NCI-H226 (cell line): ENCODE measurements at regions not wholly inside any gene's neighbourhood (a gene's known extent, or its start where the extent isn't known, plus 50 kb on each side); places are given as distances from the start of the nearest gene placed in this dataset.

Experiments
- DNase-seq: peaks from one replicate; pipeline ENCODE4 v3.0.0-alpha.2; 2015

- no peak for DNase-seq
Observed at GRCh38 chr17:71247441-71248015, 873.3 kb upstream of the SOX9 start.

DNA sequence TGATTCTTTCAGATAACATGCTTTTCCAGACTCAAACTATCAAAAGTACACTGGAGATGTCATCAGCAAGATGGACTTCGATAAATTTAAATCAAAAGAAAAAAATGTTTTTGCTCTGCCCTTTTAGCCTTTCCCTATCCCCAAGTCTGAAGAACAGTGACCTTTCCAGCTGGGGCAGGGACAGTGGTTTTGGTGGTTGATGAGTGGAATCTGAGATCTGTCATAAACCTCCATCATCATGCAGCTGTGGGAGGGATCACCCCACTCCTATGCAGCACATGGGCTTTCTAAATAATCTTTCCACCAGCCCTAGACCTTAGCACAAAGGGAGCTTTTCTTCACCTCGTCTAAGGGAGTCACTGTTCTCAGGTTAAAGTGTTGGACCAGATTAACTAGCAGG lies 869.5 kb upstream of the SOX9 start:
- DNase-seq: no peak

- DNase-seq: no peak
Observed at GRCh38 chr17:71251951-71252350, 868.9 kb upstream of the SOX9 start.

- no peak for DNase-seq
Observed at GRCh38 chr17:71252436-71252835, 868.4 kb upstream of the SOX9 start.

- DNase-seq: no peak
Observed at GRCh38 chr17:71257096-71257495, 863.7 kb upstream of the SOX9 start.

DNA sequence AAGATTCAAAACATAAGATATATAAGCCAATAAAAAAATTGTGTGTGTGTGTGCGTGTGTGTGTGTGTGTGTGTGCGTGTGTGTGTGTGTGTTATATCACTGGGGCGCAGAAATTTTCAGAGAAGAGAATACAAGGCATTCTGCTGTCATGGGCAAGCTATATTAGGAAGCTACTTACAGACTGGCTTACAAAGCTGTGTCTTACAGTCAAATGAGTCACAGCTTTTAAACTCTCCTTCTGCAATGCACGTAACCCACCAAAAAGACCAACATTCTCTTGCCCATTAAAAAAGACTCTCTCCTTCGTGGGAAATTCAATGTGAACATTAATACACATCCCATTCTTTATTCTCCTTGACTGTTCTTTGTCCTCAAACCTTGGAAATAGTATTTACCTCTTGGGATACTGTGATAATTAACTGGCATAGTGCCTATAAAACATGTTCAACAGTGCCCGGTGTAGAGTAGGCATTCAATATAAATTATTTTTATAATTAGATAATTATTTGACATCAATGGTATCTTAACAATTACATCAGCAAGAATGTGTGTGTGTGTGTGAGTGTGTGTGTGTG lies 860.4 kb upstream of the SOX9 start:
- DNase-seq: no peak

DNA sequence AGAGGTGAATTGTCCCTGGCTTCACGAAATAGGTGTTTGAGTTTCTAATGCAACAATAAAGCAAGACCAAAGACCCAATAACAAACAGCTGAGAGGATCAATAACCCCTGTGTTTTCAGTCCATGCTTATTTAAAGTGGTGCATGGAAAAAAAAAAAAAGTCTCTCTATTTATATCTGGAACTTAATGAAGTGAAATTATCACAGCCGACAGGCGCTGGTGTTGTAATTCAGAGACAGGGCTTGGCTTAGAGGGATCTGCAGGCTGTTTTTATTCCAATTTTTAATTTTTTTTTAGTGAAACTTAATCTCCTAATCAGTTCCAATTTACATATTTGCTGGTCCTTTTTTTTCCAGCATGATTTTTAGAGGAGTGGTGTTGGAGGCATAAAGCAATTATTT lies 858.2 kb upstream of the SOX9 start:
- DNase-seq: no peak

- no peak for DNase-seq
Observed at GRCh38 chr17:71267668-71268067, 853.2 kb upstream of the SOX9 start.

DNA sequence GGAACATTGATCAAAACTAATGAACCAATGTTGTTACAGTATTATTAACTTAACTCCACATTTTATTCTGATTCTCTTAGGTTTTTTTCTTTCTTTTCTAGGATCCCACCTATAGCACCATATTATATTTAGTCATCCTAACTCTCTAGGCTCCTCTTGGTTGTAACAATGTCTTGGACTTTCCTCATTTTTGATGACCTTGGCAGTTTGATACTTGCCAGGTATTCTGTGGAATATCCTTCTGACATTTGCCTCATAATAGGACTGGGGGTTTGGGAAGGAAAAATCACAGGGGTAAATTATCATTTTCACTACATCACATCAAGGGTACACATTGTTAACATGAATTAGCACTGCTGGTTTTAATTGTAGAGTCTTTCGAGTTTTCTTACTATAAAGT lies 851.6 kb upstream of the SOX9 start:
- no peak for DNase-seq

DNA sequence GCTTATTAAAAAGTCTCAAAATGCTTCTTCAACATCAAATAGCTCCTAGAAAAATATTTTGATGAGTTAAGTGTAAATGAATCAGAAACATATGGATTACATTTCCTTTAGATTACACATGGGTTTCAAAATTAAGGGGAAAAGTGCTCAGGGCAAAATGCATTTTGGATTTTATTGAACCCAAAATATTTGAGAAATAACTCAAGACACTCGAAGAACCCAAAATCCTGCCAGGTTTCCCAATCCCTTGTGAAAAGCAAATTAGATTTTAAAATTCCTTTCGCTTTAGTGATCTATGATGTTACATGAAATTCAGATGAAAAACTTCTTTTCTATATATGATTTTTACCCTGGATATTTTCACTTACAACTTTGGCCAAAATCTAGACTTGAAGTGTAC lies 847.4 kb upstream of the SOX9 start:
- DNase-seq: no peak

GRCh38 chr17:71276079-71276478 lies 844.7 kb upstream of the SOX9 start:
- no peak for DNase-seq

DNA sequence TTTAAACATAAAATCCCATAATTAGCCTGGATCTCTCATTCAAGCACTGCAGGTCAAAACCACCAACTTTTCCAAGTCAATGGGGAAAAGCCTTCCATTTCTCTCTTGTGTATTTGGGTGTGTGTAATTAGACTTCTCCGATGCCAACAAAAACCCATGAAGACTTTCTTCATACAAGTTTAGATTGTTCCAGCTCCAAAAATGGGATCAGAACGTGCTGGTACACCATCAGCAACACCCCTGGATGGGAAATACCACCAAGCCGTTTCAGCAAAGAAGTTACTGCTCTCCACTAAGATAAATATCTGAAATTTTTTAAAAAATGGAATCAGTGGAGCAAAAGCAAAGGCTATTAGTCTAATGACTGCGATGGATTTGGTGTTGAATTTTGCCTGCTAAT lies 837.3 kb upstream of the SOX9 start:
- no peak for DNase-seq

DNA sequence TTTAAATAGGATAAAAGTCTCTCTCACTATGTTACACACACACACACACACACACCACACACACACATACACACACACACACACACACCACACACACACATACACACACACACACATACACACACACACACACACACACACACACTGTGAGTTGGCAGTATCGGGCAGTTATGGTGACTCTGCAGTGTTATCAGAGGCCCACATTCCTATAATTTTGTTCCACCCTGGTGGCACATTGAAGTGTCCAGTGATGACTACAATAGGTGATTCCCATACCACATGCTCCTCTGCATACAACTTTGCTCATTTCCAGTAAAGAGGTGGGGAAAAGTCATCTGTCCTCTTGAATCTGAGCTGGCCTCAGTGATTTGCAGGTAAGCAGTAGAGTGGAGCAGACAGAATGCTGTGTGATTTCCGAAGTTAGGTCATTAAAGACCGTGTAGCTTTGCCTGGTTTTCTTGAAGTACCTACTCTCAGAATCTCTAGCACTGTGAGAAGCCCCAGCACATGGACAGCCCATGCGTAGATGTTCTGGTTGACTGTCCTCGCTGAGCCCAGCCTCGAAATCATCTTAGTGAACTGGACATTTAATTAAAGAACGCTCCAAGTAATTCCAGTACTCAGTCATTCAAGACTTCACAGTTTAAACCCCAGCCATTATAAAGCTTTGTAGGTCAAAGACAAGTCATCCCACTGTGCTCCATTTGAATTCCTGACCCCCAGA lies 836.6 kb upstream of the SOX9 start:
- no peak for DNase-seq

DNA sequence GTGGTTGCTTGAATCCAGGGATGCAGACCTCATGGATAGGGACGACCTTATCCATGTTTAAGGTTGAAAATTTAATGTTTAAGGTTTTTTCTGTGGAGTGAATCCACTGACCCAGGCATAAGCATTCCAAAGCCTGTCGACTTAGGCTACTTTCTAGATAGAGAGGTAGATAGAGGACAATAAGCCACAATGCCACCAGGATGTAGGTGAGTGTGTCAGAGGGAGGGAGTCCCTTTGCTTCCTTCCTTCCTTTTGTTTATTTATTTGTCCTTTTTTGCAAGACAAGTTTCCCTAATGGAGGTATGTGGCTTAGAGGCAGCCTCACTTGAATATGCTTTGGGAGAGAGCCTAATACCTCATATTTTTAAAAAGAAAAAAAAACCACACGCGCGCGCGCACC lies 834.2 kb upstream of the SOX9 start:
- DNase-seq: no peak

GRCh38 chr17:71287071-71287823 lies 833.6 kb upstream of the SOX9 start:
- no peak for DNase-seq

DNA sequence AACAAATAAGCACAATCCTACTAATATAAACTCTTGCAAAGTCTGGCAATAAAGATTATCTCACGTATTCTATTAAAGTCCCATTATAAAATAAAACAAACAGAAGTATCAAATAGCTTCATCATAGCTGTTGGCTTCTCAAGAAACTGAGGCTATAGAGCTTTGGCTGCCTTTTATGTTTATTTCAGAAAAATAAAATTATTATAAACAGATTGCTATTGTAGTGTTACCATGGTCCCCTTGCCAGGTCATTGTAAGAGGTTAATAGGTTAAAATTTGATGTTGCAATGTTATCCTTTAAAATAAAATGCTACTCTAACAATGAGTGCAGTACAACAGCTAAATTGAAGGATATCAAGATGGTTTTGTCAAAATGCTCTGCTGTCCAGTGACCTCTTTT lies 828.8 kb upstream of the SOX9 start:
- DNase-seq: no peak

DNA sequence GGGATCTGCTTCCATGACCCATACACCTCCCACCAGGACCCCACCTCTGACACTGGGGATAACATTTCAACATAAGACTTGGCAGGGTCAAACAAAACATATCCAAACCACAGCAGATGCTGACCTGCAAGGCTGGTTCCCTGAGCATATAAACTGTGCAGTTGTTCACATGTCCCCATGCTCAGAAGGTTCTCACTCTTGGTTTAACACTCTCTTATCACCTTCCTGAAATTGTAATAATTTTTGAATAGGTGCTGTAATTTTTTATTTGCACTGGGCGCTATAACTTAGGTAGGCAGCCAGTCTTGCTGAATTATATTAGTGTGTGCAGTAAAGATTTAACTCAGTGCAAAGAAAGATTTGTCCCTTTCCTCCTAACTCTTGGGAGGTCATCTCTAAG lies 824.8 kb upstream of the SOX9 start:
- no peak for DNase-seq

- DNase-seq: no peak
Observed at GRCh38 chr17:71301063-71301462, 819.8 kb upstream of the SOX9 start.

GRCh38 chr17:71302721-71303549 lies 817.9 kb upstream of the SOX9 start:
- DNase-seq: no peak

GRCh38 chr17:71304498-71305158 lies 816.2 kb upstream of the SOX9 start:
- DNase-seq: no peak

DNA sequence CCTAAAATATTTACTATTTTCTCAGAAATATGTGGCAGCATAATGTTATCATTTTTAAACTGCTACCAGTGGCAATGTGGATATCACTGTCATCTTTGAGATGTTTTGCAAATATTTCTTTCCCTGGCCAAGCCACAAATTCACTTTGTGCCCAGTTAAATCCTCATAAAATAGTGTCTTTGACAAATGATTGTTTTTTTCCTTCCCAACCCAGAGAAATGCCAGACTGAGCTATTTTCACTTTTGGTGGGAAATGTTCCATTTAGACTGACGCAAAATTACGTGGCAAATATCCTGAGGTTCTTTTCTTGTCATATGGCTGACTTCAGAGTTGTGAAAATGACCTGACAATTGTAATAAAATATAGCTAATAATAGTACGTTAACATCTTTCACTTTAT lies 807.0 kb upstream of the SOX9 start:
- no peak for DNase-seq

- DNase-seq: no peak
Observed at GRCh38 chr17:71315568-71315967, 805.3 kb upstream of the SOX9 start.
